ENCODE measurements at regions not wholly inside any gene's neighbourhood (a gene's known extent, or its start where the extent isn't known, plus 50 kb on each side); places are given as distances from the start of the nearest gene placed in this dataset.

DNA sequence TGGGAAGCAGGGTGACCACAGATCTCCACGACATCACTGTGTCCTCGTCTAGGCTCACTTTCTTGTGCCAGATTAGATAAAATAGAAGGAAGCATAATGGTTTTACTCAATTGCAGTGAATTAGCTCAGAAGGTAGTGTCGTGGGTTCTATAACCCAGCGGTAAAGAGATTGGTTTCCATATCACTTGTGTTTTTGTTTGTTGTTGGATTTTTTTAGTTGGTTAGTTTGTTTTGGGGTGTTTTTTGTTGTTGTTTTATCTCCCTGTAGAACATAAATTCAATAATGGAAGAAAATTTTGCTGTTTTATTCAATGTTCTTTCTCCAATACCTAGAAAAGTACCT, 85.9 kb upstream of the PRSS16 start:
- TF ChIP-seq, protein P1, sequence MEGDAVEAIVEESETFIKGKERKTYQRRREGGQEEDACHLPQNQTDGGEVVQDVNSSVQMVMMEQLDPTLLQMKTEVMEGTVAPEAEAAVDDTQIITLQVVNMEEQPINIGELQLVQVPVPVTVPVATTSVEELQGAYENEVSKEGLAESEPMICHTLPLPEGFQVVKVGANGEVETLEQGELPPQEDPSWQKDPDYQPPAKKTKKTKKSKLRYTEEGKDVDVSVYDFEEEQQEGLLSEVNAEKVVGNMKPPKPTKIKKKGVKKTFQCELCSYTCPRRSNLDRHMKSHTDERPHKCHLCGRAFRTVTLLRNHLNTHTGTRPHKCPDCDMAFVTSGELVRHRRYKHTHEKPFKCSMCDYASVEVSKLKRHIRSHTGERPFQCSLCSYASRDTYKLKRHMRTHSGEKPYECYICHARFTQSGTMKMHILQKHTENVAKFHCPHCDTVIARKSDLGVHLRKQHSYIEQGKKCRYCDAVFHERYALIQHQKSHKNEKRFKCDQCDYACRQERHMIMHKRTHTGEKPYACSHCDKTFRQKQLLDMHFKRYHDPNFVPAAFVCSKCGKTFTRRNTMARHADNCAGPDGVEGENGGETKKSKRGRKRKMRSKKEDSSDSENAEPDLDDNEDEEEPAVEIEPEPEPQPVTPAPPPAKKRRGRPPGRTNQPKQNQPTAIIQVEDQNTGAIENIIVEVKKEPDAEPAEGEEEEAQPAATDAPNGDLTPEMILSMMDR (IDR thresholded peaks at IDR 0.05; ENCODE audit: low read length) = no peak
- TF ChIP-seq EZH2 (IDR thresholded peaks at IDR 0.05; ENCODE audit: borderline replicate concordance, low read length) = no peak

Measured in OCI-LY1 (cell line).